ENCODE measurements at regions not wholly inside any gene's neighbourhood (a gene's known extent, or its start where the extent isn't known, plus 50 kb on each side); places are given as distances from the start of the nearest gene placed in this dataset.

- TF ChIP-seq, protein P1, sequence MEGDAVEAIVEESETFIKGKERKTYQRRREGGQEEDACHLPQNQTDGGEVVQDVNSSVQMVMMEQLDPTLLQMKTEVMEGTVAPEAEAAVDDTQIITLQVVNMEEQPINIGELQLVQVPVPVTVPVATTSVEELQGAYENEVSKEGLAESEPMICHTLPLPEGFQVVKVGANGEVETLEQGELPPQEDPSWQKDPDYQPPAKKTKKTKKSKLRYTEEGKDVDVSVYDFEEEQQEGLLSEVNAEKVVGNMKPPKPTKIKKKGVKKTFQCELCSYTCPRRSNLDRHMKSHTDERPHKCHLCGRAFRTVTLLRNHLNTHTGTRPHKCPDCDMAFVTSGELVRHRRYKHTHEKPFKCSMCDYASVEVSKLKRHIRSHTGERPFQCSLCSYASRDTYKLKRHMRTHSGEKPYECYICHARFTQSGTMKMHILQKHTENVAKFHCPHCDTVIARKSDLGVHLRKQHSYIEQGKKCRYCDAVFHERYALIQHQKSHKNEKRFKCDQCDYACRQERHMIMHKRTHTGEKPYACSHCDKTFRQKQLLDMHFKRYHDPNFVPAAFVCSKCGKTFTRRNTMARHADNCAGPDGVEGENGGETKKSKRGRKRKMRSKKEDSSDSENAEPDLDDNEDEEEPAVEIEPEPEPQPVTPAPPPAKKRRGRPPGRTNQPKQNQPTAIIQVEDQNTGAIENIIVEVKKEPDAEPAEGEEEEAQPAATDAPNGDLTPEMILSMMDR (IDR thresholded peaks at IDR 0.05 in 4 of 5, conservative IDR thresholded peaks at IDR 0.05 in 1 of 5), result no peak
- no peak for TF ChIP-seq POLR2A (IDR thresholded peaks at IDR 0.05)
Measured at GRCh38 chr14:48341069-48341468, 665.7 kb upstream of the MDGA2 start.

All from gastrocnemius medialis (tissue), 4 donors.